CD4-positive, alpha-beta T cell treated with Interleukin-2 at 100 ng/mL for 4 hours (primary cell): ENCODE measurements at regions not wholly inside any gene's neighbourhood (a gene's known extent, or its start where the extent isn't known, plus 50 kb on each side); places are given as distances from the start of the nearest gene placed in this dataset.

Experiments used
- DNase-seq: peaks from one replicate; pipeline ENCODE4 v3.0.0-alpha.2; 2020; ENCODE audit warnings: low spot score

GRCh38 chr9:107559494-107560086 is 70.0 kb upstream of the KLF4 start:
- DNase-seq: no peak

- no peak for DNase-seq
These were observed 67.8 kb upstream of the KLF4 start for GRCh38 chr9:107557236-107557990.

DNA sequence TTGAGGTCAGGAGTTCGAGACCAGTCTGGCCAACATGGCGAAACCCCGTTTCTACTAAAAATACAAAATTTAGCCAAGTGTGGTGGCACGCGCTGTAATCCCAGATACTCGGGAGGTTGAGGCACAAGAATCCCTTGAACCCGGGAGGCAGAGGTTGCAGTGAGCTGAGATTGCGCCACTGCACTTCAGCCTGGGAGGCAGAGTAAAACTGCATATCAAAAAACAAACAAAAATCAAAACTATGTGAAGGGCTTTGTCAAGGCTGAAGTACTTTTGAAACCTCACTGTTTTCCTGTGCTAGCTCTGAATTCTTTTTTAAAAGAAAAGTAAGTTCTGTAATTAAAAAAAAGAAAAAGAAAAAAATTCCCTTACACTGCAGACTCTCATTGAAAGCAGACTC is 65.1 kb upstream of the KLF4 start:
- no peak for DNase-seq

- DNase-seq: no peak
These were observed 59.0 kb upstream of the KLF4 start for GRCh38 chr9:107548298-107549142.

DNA sequence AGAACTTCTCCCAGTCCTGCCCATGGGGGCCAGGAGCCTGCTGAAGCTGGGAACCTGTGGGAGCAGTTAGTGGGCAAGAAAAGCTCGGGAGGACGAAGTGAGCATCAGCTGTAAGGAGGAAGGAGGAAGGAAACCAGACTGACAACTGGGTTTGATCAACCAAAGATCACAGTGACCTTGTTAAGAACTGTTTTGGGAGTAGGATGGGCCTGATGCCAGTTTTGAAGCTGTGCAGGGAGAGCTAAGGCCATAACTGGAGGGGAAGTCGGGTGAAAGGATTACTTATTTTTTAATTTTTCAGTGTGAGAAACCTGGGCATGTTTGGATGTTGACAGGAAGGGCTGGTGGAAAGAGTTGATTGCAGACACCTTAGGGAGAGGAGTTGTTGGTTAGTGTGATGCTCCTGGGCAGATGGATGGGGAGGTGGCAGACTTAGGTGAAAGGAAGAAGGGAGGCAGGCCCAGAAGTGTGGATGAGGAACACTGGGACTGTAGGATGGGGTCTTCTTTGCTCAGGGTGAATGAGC is 58.3 kb upstream of the KLF4 start:
- DNase-seq: no peak

- no peak for DNase-seq
These were observed 57.7 kb upstream of the KLF4 start for GRCh38 chr9:107547303-107547702.

- DNase-seq: no peak
These were observed 57.3 kb upstream of the KLF4 start for GRCh38 chr9:107546859-107547258.

DNA sequence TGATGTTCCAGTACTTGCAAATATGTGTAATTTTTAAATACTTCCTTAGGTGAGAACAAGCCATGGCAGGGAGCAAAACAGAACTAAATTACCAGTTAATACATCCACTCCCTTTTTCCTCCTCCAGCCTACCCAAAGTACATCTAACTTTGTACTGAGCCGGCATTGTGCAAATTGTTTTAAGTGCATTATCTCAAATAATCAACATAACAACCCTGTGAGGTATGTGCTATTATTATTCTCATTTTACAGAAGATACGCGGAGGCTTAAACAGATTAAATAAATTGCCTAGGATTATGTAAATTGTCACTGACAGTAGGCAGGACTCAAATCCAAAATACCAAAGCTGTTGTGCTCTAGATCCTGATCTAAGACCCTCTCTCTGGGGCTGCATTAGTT is 55.5 kb upstream of the KLF4 start:
- no peak for DNase-seq

DNA sequence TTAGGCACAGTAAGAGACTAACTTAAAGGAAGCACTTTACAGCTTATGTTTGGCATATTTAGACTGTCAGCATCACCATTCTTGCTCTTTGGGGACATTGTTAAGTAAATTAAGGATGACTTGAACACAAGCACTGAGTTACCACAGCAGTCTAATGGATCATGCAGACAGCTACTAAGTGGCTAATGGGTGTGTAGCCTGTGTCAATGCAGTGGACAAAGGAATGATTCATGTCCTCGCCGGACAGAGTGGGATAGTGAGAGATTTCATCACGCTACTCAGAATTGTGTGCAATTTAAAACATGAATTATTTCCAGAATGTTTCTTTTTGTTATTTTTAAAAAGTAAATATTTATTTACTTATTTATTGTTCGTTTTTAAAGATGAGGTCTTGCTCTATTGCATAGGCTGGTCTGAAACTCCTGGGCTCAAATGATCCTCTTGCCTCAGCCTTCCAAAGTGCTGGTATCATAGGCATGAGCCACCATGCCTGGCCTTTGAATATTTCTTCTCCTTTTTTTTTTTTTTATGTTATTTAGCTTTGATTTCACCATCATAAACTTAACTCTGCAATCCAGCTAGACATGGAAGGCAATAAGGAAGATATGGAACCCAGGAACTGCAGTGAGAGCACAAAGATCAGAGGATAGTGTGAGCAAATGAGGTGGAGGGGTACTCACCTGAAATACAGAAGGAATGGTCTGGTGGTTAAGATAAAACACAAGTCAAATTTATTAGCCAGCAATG is 53.0 kb upstream of the KLF4 start:
- no peak for DNase-seq

GRCh38 chr9:107541523-107541922 is 52.0 kb upstream of the KLF4 start:
- no peak for DNase-seq

- no peak for DNase-seq
These were observed 50.6 kb upstream of the KLF4 start for GRCh38 chr9:107540164-107540561.

DNA sequence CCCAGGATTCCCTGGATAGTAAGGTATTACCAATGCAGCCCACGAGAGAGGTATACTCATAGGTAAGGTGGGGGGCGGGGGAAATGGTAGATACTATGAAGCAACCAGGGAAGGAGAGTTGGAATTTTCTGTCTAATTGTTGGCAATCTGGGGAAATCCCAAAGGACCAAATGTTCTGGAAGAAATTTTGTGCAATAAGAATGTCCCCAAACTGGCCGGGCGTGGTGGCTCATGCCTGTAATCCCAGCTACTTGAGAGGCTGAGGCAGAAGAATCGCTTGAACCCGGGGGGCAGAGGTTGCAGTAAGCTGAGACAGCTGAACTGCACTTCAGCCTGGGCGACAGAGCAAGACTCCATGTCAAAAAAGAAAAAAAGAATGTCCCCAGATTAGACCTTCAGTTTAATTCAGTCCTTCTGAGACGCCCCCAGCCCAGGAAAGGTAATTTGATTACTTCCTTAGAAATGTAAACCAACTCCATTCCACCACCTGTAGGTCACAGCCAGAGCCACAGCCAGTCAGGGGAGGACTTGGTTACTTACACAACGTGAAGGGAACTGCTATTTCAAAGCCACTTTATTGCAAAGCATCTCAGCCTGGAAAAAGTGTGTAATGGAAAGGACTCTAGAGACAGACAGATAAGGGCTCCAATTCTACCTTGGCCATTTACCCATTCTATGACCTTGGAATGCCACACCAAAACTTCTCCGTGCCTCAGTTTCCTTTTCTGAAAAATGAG is 50.0 kb upstream of the KLF4 start:
- no peak for DNase-seq
